GM20000 (cell line): ENCODE measurements at regions not wholly inside any gene's neighbourhood (a gene's known extent, or its start where the extent isn't known, plus 50 kb on each side); places are given as distances from the start of the nearest gene placed in this dataset.

Source experiments
- DNase-seq: peaks from one replicate; pipeline ENCODE4 v3.0.0; 2012; ENCODE audit warnings: low spot score
- TF ChIP-seq, protein P1 (sequence below): IDR thresholded peaks from 2 replicates; pipeline ENCODE4 v1.5.1; 2012; ENCODE audit warnings: mild to moderate bottlenecking, control low read depth; ENCODE audit errors: extremely low read depth, missing control alignments

DNA sequence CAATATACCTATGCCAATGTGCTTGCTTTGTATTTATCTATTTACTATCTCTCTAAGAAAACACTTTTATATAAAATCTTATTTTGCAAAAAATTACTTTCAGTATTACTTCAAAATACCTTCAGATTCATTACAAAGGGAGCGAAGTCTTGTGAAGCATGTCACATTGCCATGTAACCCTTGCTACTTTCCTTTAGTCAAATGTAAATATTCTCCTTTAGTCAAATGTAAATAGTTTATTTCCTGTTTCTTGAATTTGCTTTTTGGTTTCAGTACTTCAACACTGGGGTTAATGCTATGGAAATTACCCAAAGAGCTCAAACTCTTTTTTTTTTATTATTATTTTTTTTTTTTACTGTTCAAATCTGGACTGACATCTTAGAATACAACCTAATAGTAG lies 383.3 kb downstream of the GRXCR1 start:
- TF ChIP-seq, protein P1, sequence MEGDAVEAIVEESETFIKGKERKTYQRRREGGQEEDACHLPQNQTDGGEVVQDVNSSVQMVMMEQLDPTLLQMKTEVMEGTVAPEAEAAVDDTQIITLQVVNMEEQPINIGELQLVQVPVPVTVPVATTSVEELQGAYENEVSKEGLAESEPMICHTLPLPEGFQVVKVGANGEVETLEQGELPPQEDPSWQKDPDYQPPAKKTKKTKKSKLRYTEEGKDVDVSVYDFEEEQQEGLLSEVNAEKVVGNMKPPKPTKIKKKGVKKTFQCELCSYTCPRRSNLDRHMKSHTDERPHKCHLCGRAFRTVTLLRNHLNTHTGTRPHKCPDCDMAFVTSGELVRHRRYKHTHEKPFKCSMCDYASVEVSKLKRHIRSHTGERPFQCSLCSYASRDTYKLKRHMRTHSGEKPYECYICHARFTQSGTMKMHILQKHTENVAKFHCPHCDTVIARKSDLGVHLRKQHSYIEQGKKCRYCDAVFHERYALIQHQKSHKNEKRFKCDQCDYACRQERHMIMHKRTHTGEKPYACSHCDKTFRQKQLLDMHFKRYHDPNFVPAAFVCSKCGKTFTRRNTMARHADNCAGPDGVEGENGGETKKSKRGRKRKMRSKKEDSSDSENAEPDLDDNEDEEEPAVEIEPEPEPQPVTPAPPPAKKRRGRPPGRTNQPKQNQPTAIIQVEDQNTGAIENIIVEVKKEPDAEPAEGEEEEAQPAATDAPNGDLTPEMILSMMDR: no peak
- DNase-seq: no peak

DNA sequence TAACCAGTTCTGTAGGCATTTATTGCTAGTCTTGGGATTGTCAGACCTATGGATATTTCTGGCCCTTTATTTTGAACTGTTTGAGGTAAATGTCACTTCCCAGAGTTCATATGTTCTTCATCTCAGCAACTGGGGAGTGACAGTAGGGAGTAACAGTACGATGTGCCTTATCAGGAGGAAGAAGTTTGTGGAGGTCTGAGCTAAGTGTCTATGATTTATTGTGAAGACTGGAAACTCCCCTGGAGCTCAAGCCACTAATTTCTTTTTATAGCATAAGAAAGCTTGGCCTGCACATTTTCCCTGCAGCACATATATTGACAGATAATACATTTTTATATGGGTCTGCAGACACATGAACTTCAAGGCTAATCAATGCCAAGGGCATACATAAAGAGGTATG lies 383.8 kb downstream of the GRXCR1 start:
- TF ChIP-seq, protein P1: no peak
- DNase-seq: no peak

DNA sequence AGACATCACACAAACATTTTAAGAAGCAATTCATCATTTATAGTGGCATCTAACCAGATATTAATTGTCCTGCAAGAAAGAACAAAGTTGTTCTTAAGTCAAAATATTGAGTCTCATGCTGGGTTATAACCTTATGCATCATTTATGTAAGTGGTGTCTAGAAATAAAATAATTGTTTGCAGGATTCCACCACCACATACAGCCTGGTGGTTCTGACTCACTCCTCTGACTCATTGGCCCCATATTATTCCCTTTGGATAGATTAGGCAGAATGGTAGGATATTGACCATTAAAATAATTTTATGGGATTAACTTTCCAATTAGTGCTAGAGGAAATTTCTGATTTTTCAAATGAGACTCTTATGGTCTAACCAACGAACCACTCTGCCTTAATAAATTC lies 384.5 kb downstream of the GRXCR1 start:
- no peak for DNase-seq
- TF ChIP-seq, protein P1: no peak

DNA sequence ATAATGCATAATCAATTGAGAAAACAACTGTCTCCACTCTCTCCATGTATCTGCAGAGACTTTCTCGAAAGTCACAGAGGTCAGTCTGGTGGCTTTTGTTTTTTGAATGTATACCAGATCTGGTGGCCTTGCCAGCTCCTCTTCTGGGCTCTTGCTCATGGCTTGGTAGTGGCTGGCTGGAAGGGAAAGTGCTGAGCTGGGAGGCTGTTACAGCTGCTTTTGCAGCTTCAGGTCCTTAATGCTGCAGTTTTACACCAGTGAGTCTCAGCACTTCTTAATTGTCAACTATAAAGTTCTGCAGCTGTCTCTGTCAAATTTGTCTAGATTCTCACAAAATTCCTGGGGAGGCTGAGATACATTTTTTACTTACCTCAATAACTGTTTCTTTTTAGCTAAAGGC lies 390.0 kb downstream of the GRXCR1 start:
- no peak for DNase-seq
- TF ChIP-seq, protein P1: no peak

DNA sequence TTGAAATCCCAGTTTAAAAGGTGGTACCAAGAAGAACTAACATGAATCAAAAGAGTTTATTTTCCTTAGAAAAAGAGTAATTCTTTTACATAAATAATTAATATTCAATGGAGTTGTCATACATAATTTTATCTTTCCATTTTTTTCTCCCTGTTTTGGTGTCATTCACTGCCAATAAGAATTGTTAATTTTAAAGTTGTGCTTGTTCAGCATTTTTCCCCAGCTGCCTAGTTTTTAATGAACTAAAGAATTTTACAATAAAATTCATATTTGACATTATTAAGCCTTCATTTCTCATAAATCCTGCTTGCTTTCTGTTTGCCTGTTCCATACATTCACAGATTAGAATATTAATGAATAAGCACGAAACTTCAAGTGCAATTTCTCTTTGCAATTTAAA lies 393.6 kb downstream of the GRXCR1 start:
- no peak for DNase-seq
- TF ChIP-seq, protein P1: no peak

DNA sequence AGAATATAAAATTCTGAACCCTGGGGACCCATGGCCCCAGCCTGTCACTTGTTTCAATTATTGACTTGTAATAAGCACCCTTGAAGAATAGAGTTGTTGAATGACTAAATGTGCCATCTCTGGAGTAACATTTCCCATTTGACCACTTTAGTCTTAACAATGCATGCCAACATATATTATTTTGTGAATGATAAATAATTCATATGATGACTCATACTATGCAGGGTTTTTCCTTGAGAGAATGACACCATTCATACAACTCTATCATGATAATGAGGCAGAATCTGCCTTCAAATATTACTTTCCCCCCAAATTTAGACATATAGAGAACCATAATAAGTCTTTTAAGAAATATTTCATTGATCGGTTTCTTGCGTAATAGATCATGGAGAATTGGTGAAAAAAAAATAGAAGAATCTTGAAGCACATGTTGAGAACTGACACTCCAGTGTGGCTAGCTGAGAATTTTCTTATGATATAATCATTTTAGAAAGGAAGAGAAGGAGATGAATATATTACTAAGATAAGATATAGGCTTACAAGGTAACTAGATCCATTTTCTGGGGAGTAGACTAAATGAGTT lies 404.5 kb downstream of the GRXCR1 start:
- DNase-seq: no peak
- TF ChIP-seq, protein P1: no peak

DNA sequence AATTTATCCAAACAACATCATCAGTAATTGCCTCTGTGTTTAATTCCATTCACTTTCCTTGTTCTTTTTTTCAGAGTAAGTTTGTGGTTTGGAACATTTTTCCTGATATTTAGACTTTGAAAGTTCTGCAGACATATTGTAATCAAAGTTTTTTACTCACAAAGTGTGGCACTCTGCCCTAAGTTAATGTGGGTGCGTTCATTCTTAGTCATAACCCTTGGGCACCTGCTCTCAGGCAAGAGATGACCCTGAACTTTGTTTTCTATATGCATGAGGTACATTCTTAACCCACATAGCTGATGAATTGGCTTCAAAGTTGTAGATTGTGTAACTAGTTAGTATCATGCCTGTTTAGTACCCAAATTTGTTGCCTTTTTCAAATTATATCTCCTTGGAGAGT lies 424.3 kb downstream of the GRXCR1 start:
- TF ChIP-seq, protein P1: no peak
- DNase-seq: no peak
